Endothelial cell of umbilical vein (primary cell): ENCODE measurements at regions not wholly inside any gene's neighbourhood (a gene's known extent, or its start where the extent isn't known, plus 50 kb on each side); places are given as distances from the start of the nearest gene placed in this dataset.

Experiments used
- BruUV-seq: library from RNA; stranded (reverse); fragments of 400-500 nt; replicated peaks from 2 replicates; lab custom pipeline; 2021; lab: Mats Ljungman, UMichigan
- CTCF ChIA-PET: fragments of 300-600, 350-600 bp; sonication (Branson Sonifier 250); formaldehyde crosslinking; loops from one replicate; lab custom pipeline; 2021; ENCODE audit warnings: antibody characterized with exemption, inconsistent platforms; lab: Charles Lee
- POLR2A ChIA-PET: fragments of 300-600, 350-600 bp; sonication (Branson Sonifier 250); formaldehyde crosslinking; loops from one replicate; lab custom pipeline; 2021; ENCODE audit warnings: antibody characterized with exemption, inconsistent platforms; lab: Charles Lee
- DNase-seq: peaks from one replicate; pipeline ENCODE4 v3.0.0-alpha.2; 2011; ENCODE audit warnings: low read depth, low spot score
- FAIRE-seq: peaks from 2 replicates; lab custom pipeline; 2011; peaks lifted over from hg19 to GRCh38; lab: Jason Lieb, UNC
- H2AFZ ChIP-seq: 2 replicates; pipeline ENCODE4 v1.6.0; 2012; ENCODE audit warnings: low read depth, low read length, control low read depth, inconsistent platforms
- H3K27ac ChIP-seq: 2 replicates; pipeline ENCODE4 v1.5.1; 2011; ENCODE audit warnings: low read depth, mild to moderate bottlenecking, control low read depth, low read length, moderate library complexity; ENCODE audit not compliant: insufficient read depth
- H3K27me3 ChIP-seq, 2 experiments: 2 replicates each; pipeline versions ENCODE4 v1.6.0 to v1.6.1; 2011; ENCODE audit warnings: low read length in 2 of 2, mixed read lengths in 1 of 2; ENCODE audit not compliant: control insufficient read depth in 2 of 2, insufficient read depth in 2 of 2
- H3K36me3 ChIP-seq, 2 experiments: 2 replicates in 1 of 2; 3 replicates in 1 of 2; pipeline ENCODE4 v1.5.1; 2011; ENCODE audit warnings: low read length in 2 of 2, mild to moderate bottlenecking in 1 of 2, moderate library complexity in 1 of 2; ENCODE audit not compliant: control insufficient read depth in 2 of 2, insufficient read depth in 2 of 2; ENCODE audit errors: extremely low read depth in 1 of 2
- H3K4me1 ChIP-seq: 3 replicates; pipeline ENCODE4 v1.5.1; 2011; ENCODE audit warnings: mild to moderate bottlenecking, low read length; ENCODE audit not compliant: control insufficient read depth, insufficient read depth; ENCODE audit errors: extremely low read depth
- H3K4me2 ChIP-seq: 2 replicates; pipeline ENCODE4 v1.6.1; 2011; ENCODE audit warnings: low read length, control low read depth, mixed read lengths; ENCODE audit not compliant: insufficient read depth
- H3K4me3 ChIP-seq, 3 experiments: fragments of 200-600 bp in 1 of 3; sonication (generic), shearing (Covaris generic) in 1 of 3; replicated peaks in 1 of 3; 2 replicates each; pipeline ENCODE4 v1.5.1; 2011 to 2016; ENCODE audit warnings: control low read depth in 3 of 3, low read length in 3 of 3, mild to moderate bottlenecking in 2 of 3, inconsistent platforms in 1 of 3, low read depth in 1 of 3, moderate library complexity in 1 of 3; ENCODE audit not compliant: insufficient read depth in 1 of 3
- H3K79me2 ChIP-seq: 2 replicates; pipeline ENCODE4 v1.6.0; 2012; ENCODE audit warnings: low read length, inconsistent platforms; ENCODE audit not compliant: control insufficient read depth, insufficient read depth
- H3K9ac ChIP-seq: replicated peaks from 2 replicates; pipeline ENCODE3; 2011; ENCODE audit warnings: low read length, control low read depth; ENCODE audit not compliant: insufficient read depth; ENCODE audit errors: extremely low read depth
- H3K9me1 ChIP-seq: replicated peaks from 3 replicates; pipeline ENCODE4 v1.6.0; 2011; ENCODE audit warnings: mild to moderate bottlenecking, low read length; ENCODE audit not compliant: control insufficient read depth, insufficient read depth; ENCODE audit errors: extremely low read depth
- H3K9me3 ChIP-seq: replicated peaks from 2 replicates; pipeline ENCODE4 v1.5.1; 2012; ENCODE audit warnings: low read length, inconsistent platforms; ENCODE audit not compliant: control insufficient read depth, insufficient read depth
- H4K20me1 ChIP-seq: replicated peaks from 2 replicates; pipeline ENCODE3; 2011; ENCODE audit warnings: mild to moderate bottlenecking, low read length; ENCODE audit not compliant: control insufficient read depth, insufficient read depth; ENCODE audit errors: extremely low read depth
- CTCF ChIP-seq, 2 donors: IDR thresholded peaks; 1 replicate in 1 of 2; 2 replicates in 1 of 2; pipeline ENCODE4 v1.5.1; 2011; ENCODE audit warnings: low read length in 2 of 2, mild to moderate bottlenecking in 2 of 2, moderate library complexity in 2 of 2, control low read depth in 1 of 2, inconsistent platforms in 1 of 2, low read depth in 1 of 2; ENCODE audit not compliant: insufficient read depth in 1 of 2; ENCODE audit errors: extremely low read depth in 1 of 2
- EZH2 ChIP-seq: IDR thresholded peaks from 2 replicates; pipeline ENCODE4 v1.6.1; 2012; ENCODE audit warnings: borderline replicate concordance, low read depth, mild to moderate bottlenecking, moderate library complexity, low read length, inconsistent platforms; ENCODE audit not compliant: severe bottlenecking
- FOS ChIP-seq: IDR thresholded peaks from 2 replicates; pipeline ENCODE4 v1.6.1; 2011; ENCODE audit warnings: mild to moderate bottlenecking, low read length, moderate library complexity, borderline replicate concordance; ENCODE audit not compliant: insufficient read depth
- GATA2 ChIP-seq: IDR thresholded peaks from 2 replicates; pipeline ENCODE4 v1.7.0; 2011; ENCODE audit warnings: low read depth, mild to moderate bottlenecking, moderate library complexity, mixed read lengths, low read length; ENCODE audit not compliant: insufficient read length, insufficient read depth
- JUN ChIP-seq: IDR thresholded peaks from 2 replicates; pipeline ENCODE4 v1.6.1; 2011; ENCODE audit warnings: borderline replicate concordance, low read depth; ENCODE audit not compliant: insufficient read length, insufficient read depth
- MAX ChIP-seq: IDR thresholded peaks from 2 replicates; pipeline ENCODE4 v1.6.1; 2011; ENCODE audit not compliant: insufficient read depth, insufficient read length
- POLR2A ChIP-seq: IDR thresholded peaks from 2 replicates; pipeline ENCODE4 v1.6.1; 2012; ENCODE audit warnings: low read depth, mild to moderate bottlenecking, control low read depth, low read length
- POLR2AphosphoS5 ChIP-seq: IDR thresholded peaks from 2 replicates; pipeline ENCODE4 v1.6.1; 2012; ENCODE audit warnings: low read depth, mild to moderate bottlenecking, control low read depth, low read length, moderate library complexity; ENCODE audit not compliant: insufficient read depth
- dilution Hi-C: fragments of 300-500 bp; cut with MboI; formaldehyde crosslinking; loops from one replicate; pipeline ENCODE4 v1.15.0; 2019; ENCODE audit warnings: low sequenced_read_pairs; ENCODE audit not compliant: extremely low pct_ligation_motif_present
- intact Hi-C: fragments of 100-400 bp; cut with micrococcal nuclease; formaldehyde crosslinking; loops from one replicate; pipeline ENCODE4 v1.10.0; 2022

GRCh38 chr11:40061221-40061620, 1398.2 kb downstream of the LRRC4C start:
- Histone ChIP-seq H3K27ac (no peak overlapping the region), H3K4me3 (no peak overlapping the region), H3K9ac (no peak overlapping the region), H3K27me3 (no peaks in the 10 kb centered on the region), H3K9me3 (peaks cover 2% of the 10 kb centered on the region), H2AFZ (no peak overlapping the region), H3K79me2 (no peaks in the 10 kb centered on the region), H3K9me1 (no peaks in the 10 kb centered on the region), H3K36me3 (no peaks in the 10 kb centered on the region), H4K20me1 (no peaks in the 10 kb centered on the region), H3K4me2 (no peak overlapping the region), H3K4me1 (no peaks in the 10 kb centered on the region)
- no peak for FAIRE-seq
- intact Hi-C loops: no loop called here
- dilution Hi-C loops: no loop called here
- BruUV-seq: no TSS peak
- POLR2A ChIA-PET: no interaction called here
- CTCF ChIA-PET: no interaction called here
- DNase-seq: no peak
- TF ChIP-seq POLR2A (no peak), POLR2AphosphoS5 (no peak), JUN (no peak), EZH2 (no peak), CTCF (IDR thresholded peaks at IDR 0.05; ENCODE audit: extremely low read depth in 1 of 2, insufficient read depth in 1 of 2, low read depth in 1 of 2, low read length in 2 of 2) (no peak), MAX (no peak), FOS (no peak), GATA2 (no peak)
